K562 (cell line): ENCODE measurements at regions not wholly inside any gene's neighbourhood (a gene's known extent, or its start where the extent isn't known, plus 50 kb on each side); places are given as distances from the start of the nearest gene placed in this dataset.

Source experiments
- ATAC-seq: fragments of 200-7000 bp; cut with Tn5 transposase; 3 replicates; pipeline ENCODE4 v1.9.1; 2020; ENCODE audit warnings: moderate library complexity
- BruUV-seq: library from RNA; stranded (reverse); fragments of 400-500 nt; replicated peaks from 2 replicates; lab custom pipeline; 2021; lab: Mats Ljungman, UMichigan
- CTCF ChIA-PET: fragments of 300-600 bp; formaldehyde crosslinking; extraction: SDS; loops from one replicate; lab custom pipeline; 2021; ENCODE audit warnings: low intra/inter-chr PET ratio; lab: Yijun Ruan, JAX
- POLR2A ChIA-PET: fragments of 300-600, 350-650 bp; sonication (Branson Sonifier 250); formaldehyde crosslinking; extraction: SDS; loops from one replicate; lab custom pipeline; 2021; ENCODE audit warnings: antibody characterized with exemption, inconsistent platforms; lab: Yijun Ruan, JAX
- DNase-seq, 4 experiments: peaks; one replicate each; pipeline versions ENCODE4 v3.0.0 to v3.0.0-alpha.2; 2011 to 2018; ENCODE audit warnings: low spot score in 3 of 4, mixed read lengths in 3 of 4; ENCODE audit errors: extremely low read depth in 1 of 4
- FAIRE-seq: peaks from 2 replicates; lab custom pipeline; 2011; peaks lifted over from hg19 to GRCh38; lab: Jason Lieb, UNC
- H2AFZ ChIP-seq: 2 replicates; pipeline ENCODE4 v1.6.0; 2011; ENCODE audit warnings: low read depth, low read length, control low read depth, inconsistent platforms
- H3K27ac ChIP-seq: fragments of 200-600 bp; 3 replicates; pipeline ENCODE4 v1.8.0; 2011; ENCODE audit warnings: low read depth, mild to moderate bottlenecking, control low read depth, inconsistent platforms, low read length, moderate library complexity, mixed read lengths; ENCODE audit errors: extremely low read depth
- H3K27me3 ChIP-seq, 2 experiments: fragments of 300-600 bp in 1 of 2; 2 replicates in 1 of 2; 3 replicates in 1 of 2; pipeline versions ENCODE4 v1.6.0 to v1.8.0; 2011; ENCODE audit warnings: inconsistent platforms in 2 of 2, low read length in 2 of 2, mild to moderate bottlenecking in 1 of 2, mixed read lengths in 1 of 2, moderate library complexity in 1 of 2; ENCODE audit not compliant: control insufficient read depth in 2 of 2, insufficient read depth in 2 of 2
- H3K36me3 ChIP-seq: fragments of 300-600 bp; 3 replicates; pipeline ENCODE4 v1.8.0; 2011; ENCODE audit warnings: mild to moderate bottlenecking, low read length, inconsistent platforms; ENCODE audit not compliant: control insufficient read depth, insufficient read depth
- H3K4me1 ChIP-seq, 2 experiments: fragments of 200-600 bp in 1 of 2; replicated peaks in 1 of 2; 2 replicates in 1 of 2; 3 replicates in 1 of 2; pipeline versions ENCODE4 v1.5.1 to v1.8.0; 2011; ENCODE audit warnings: inconsistent platforms in 2 of 2, low read length in 2 of 2, mild to moderate bottlenecking in 1 of 2, mixed read lengths in 1 of 2, moderate library complexity in 1 of 2; ENCODE audit not compliant: control insufficient read depth in 2 of 2, insufficient read depth in 2 of 2
- H3K4me2 ChIP-seq: 2 replicates; pipeline ENCODE4 v1.6.1; 2011; ENCODE audit warnings: low read length, control low read depth, inconsistent platforms, mixed read lengths; ENCODE audit not compliant: insufficient read depth
- H3K4me3 ChIP-seq: fragments of 200-600 bp; sonication (generic), shearing (Covaris generic); 2 replicates; pipeline ENCODE4 v1.5.1; 2016; ENCODE audit warnings: control low read depth, inconsistent platforms
- H3K79me2 ChIP-seq: fragments of 200-600 bp; 3 replicates; pipeline ENCODE4 v1.8.0; 2011; ENCODE audit warnings: low read length, inconsistent platforms; ENCODE audit not compliant: control insufficient read depth, insufficient read depth
- H3K9ac ChIP-seq, 2 experiments: 2 replicates each; pipeline versions ENCODE4 v1.6.0 to v1.6.1; 2011; ENCODE audit warnings: low read depth in 2 of 2, low read length in 2 of 2, control low read depth in 1 of 2, inconsistent platforms in 1 of 2, mild to moderate bottlenecking in 1 of 2, mixed read lengths in 1 of 2; ENCODE audit not compliant: insufficient read depth in 1 of 2
- H3K9me1 ChIP-seq: one replicate; pipeline ENCODE4 v1.6.0; 2011; ENCODE audit warnings: inconsistent platforms, mild to moderate bottlenecking, low read length, moderate library complexity; ENCODE audit not compliant: control insufficient read depth, insufficient read depth
- H3K9me3 ChIP-seq: replicated peaks from 2 replicates; pipeline ENCODE4 v1.5.1; 2011; ENCODE audit warnings: low read depth, low read length, inconsistent platforms; ENCODE audit not compliant: control insufficient read depth, insufficient read depth
- H4K20me1 ChIP-seq: replicated peaks from 2 replicates; pipeline ENCODE4 v1.6.1; 2011; ENCODE audit warnings: low read length, inconsistent platforms, mixed read lengths; ENCODE audit not compliant: control insufficient read depth, insufficient read depth
- ARID1B ChIP-seq: fragments of 450-650 bp; IDR thresholded peaks from 2 replicates; pipeline ENCODE4 v1.6.1; 2016; ENCODE audit warnings: antibody characterized with exemption, mild to moderate bottlenecking, inconsistent platforms
- HDAC3 ChIP-seq: fragments of 450-650 bp; IDR thresholded peaks from 2 replicates; pipeline ENCODE4 v1.6.1; 2018; ENCODE audit warnings: borderline replicate concordance, mild to moderate bottlenecking, moderate library complexity; ENCODE audit not compliant: partially characterized antibody
- MED1 ChIP-seq: sonication (generic); formaldehyde crosslinking; IDR thresholded peaks from 2 replicates; pipeline ENCODE4 v1.8.1; 2023; ENCODE audit warnings: missing genetic modification reagents, borderline replicate concordance
- POLR3A ChIP-seq: IDR thresholded peaks from 2 replicates; pipeline ENCODE4 v1.6.1; 2011; ENCODE audit warnings: borderline replicate concordance, mild to moderate bottlenecking, moderate library complexity; ENCODE audit not compliant: insufficient read length, insufficient read depth; ENCODE audit errors: extremely low read depth
- PPARD ChIP-seq: fragments of 250-450 bp; sonication (Bioruptor Pico); IDR thresholded peaks from 2 replicates; pipeline ENCODE4 v1.8.0; 2022; ENCODE audit warnings: inconsistent platforms, mild to moderate bottlenecking, moderate library complexity
- TCF3 ChIP-seq: sonication (generic); formaldehyde crosslinking; IDR thresholded peaks from 2 replicates; pipeline ENCODE4 v1.4.0; 2020; ENCODE audit warnings: mild to moderate bottlenecking, missing genetic modification reagents
- WGBS: fragments of 100-300 bp; shearing (Covaris generic); methylation state at CpG from one replicate; pipeline ENCODE4 v1.1.6; 2016; ENCODE audit warnings: low coverage, mixed read lengths; ENCODE audit not compliant: insufficient coverage; ENCODE audit errors: missing lambda C conversion rate; 5-methylcytosine and 5-hydroxymethylcytosine counted together
- in situ Hi-C: fragments of 300-500 bp; cut with MboI; formaldehyde crosslinking; loops from 4 replicates; pipeline ENCODE4 v1.15.0; 2018; ENCODE audit warnings: inconsistent platforms, mixed read lengths
- intact Hi-C: fragments of 100-400 bp; cut with micrococcal nuclease; formaldehyde crosslinking; loops from 2 replicates; pipeline ENCODE4 v1.14.2; 2022
- TF ChIP-seq, protein P1 (sequence below): fragments of 450-650 bp; IDR thresholded peaks from 2 replicates; pipeline ENCODE4 v1.7.1; 2018; ENCODE audit warnings: mild to moderate bottlenecking, low read depth; ENCODE audit not compliant: partially characterized antibody
- TF ChIP-seq, protein P2 (sequence below), 2 experiments: fragments of 450-650 bp in 1 of 2; IDR thresholded peaks; 2 replicates each; pipeline ENCODE4 v1.6.1; 2011 to 2017; ENCODE audit warnings: low read depth in 2 of 2, antibody characterized with exemption in 1 of 2, borderline replicate concordance in 1 of 2, low read length in 1 of 2, mild to moderate bottlenecking in 1 of 2, mixed read lengths in 1 of 2; ENCODE audit not compliant: control insufficient read depth in 1 of 2

DNA sequence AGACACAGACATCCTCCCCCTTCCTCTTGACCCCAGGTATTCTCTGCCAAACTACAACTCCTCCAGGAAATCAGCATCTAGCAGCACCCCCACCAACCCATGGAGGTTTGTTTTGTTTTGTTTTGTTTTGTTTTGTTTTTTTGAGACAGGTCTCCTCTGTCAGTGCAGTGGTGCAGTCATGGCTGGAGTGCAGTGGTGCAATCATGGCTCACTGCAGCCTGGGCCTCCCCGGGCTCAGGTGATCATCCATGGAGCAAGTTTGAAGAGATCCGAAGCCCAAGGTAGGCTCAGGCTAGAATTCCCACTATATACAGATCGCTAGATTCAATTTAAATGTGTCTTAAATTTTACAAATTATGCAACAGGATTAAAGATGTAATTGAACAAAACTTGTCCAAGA lies 518.2 kb upstream of the ARID1B start (continued):
- TF ChIP-seq, protein P1, sequence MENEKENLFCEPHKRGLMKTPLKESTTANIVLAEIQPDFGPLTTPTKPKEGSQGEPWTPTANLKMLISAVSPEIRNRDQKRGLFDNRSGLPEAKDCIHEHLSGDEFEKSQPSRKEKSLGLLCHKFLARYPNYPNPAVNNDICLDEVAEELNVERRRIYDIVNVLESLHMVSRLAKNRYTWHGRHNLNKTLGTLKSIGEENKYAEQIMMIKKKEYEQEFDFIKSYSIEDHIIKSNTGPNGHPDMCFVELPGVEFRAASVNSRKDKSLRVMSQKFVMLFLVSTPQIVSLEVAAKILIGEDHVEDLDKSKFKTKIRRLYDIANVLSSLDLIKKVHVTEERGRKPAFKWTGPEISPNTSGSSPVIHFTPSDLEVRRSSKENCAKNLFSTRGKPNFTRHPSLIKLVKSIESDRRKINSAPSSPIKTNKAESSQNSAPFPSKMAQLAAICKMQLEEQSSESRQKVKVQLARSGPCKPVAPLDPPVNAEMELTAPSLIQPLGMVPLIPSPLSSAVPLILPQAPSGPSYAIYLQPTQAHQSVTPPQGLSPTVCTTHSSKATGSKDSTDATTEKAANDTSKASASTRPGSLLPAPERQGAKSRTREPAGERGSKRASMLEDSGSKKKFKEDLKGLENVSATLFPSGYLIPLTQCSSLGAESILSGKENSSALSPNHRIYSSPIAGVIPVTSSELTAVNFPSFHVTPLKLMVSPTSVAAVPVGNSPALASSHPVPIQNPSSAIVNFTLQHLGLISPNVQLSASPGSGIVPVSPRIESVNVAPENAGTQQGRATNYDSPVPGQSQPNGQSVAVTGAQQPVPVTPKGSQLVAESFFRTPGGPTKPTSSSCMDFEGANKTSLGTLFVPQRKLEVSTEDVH = no peak
- no peak for TF ChIP-seq MED1
- TF ChIP-seq, protein P2, sequence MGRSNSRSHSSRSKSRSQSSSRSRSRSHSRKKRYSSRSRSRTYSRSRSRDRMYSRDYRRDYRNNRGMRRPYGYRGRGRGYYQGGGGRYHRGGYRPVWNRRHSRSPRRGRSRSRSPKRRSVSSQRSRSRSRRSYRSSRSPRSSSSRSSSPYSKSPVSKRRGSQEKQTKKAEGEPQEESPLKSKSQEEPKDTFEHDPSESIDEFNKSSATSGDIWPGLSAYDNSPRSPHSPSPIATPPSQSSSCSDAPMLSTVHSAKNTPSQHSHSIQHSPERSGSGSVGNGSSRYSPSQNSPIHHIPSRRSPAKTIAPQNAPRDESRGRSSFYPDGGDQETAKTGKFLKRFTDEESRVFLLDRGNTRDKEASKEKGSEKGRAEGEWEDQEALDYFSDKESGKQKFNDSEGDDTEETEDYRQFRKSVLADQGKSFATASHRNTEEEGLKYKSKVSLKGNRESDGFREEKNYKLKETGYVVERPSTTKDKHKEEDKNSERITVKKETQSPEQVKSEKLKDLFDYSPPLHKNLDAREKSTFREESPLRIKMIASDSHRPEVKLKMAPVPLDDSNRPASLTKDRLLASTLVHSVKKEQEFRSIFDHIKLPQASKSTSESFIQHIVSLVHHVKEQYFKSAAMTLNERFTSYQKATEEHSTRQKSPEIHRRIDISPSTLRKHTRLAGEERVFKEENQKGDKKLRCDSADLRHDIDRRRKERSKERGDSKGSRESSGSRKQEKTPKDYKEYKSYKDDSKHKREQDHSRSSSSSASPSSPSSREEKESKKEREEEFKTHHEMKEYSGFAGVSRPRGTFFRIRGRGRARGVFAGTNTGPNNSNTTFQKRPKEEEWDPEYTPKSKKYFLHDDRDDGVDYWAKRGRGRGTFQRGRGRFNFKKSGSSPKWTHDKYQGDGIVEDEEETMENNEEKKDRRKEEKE (IDR thresholded peaks at IDR 0.05; ENCODE audit: borderline replicate concordance in 1 of 2, control insufficient read depth in 1 of 2, low read depth in 2 of 2, low read length in 1 of 2) = no peak
- TF ChIP-seq, all 486 proteins: peak for 0

DNA sequence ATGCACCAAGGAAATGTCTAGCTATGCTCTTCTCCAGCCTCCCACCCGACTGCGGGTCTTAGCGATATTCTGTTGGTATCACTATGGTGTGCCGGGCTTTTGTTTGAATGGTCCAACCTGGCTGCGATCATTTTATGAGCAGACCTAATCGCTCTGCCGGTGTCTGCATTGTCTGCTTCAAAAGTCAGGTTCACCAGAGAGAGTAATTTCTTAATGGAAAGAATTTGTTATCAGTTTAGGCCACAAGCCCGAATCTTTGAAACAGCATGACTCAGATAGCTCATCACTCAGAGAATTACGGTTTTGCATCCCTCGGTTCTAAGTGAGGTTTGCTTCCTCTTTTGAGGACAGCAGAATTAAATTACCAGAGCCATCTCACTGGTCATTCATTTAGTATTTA lies 521.0 kb upstream of the ARID1B start:
- Histone ChIP-seq H3K4me3 (no peak overlapping the region), H3K27ac (no peak overlapping the region), H4K20me1 (no peaks in the 10 kb centered on the region), H3K9me1 (no peaks in the 10 kb centered on the region), H3K36me3 (no peaks in the 10 kb centered on the region), H3K4me2 (no peak overlapping the region), H3K9me3 (no peaks in the 10 kb centered on the region; the same call in 1 of the 2 replicates), H3K4me1 (no peaks in the 10 kb centered on the region), H3K79me2 (no peaks in the 10 kb centered on the region), H3K27me3 (no peaks in the 10 kb centered on the region), H2AFZ (no peak overlapping the region)
- FAIRE-seq (no peak), ATAC-seq (no peak), DNase-seq (peak in 1 of 4 experiments; percentile 2)
- ChIA-PET POLR2A (interaction anchor here (0.7 kb wide), 1 partner anchor 562 kb away, joined by 3 read pairs; no protein-coding TSS in a partner anchor), CTCF (no interaction called here)
- in situ Hi-C loops (no loop called here), intact Hi-C loops (no loop called here)
- WGBS = under 1% methylated on average over 10 of the region's 10 CpGs
- TF ChIP-seq TCF3 (CRISPR knock-in tag) = peak; percentile 40
- TF ChIP-seq HDAC3 = no peak
- TF ChIP-seq POLR3A = no peak
- 0 out of 2 replicates have a peak, but pooled peaks have one; percentile 9 for TF ChIP-seq ARID1B
- no peak for TF ChIP-seq PPARD (CRISPR knock-in tag)
- TF ChIP-seq, all 486 proteins: peak for 2
- no TSS peak for BruUV-seq
- no peak overlapping the region for H3K9ac ChIP-seq
